Naive B cell (primary cell): ENCODE measurements at regions not wholly inside any gene's neighbourhood (a gene's known extent, or its start where the extent isn't known, plus 50 kb on each side); places are given as distances from the start of the nearest gene placed in this dataset.
"Not testable (repeated sequence)": the region's sequence is repeated elsewhere in the genome, so short reads cannot be mapped to it uniquely, and the experiment has no call there.

ENCODE experiments used
- ATAC-seq, 2 donors: fragments of 150-1000 bp; cut with Tn5 transposase; 2 replicates each; pipeline ENCODE4 v1.10.0; 2021; ENCODE audit warnings: low read depth in 2 of 2, mild to moderate bottlenecking in 2 of 2, moderate library complexity in 2 of 2
- DNase-seq: peaks from one replicate; pipeline ENCODE4 v3.0.0; 2022
- H3K27ac Mint-ChIP-seq, 6 donors: one replicate each; pipeline ENCODE4 v1.8.0; 2020 to 2022; ENCODE audit warnings: mild to moderate bottlenecking in 6 of 6, mixed read lengths in 6 of 6, moderate library complexity in 5 of 6, inconsistent platforms in 2 of 6
- H3K27me3 Mint-ChIP-seq, 3 donors: one replicate each; pipeline ENCODE4 v1.8.0; 2021 to 2022; ENCODE audit warnings: mixed read lengths in 3 of 3, mild to moderate bottlenecking in 1 of 3
- H3K36me3 Mint-ChIP-seq, 2 donors: one replicate each; pipeline ENCODE4 v1.8.0; 2020 to 2022; ENCODE audit warnings: mixed read lengths in 2 of 2, inconsistent platforms in 1 of 2, mild to moderate bottlenecking in 1 of 2
- H3K4me1 Mint-ChIP-seq, 3 donors: one replicate each; pipeline ENCODE4 v1.8.0; 2020 to 2022; ENCODE audit warnings: mixed read lengths in 3 of 3, inconsistent platforms in 1 of 3, mild to moderate bottlenecking in 1 of 3, moderate library complexity in 1 of 3
- H3K4me3 Mint-ChIP-seq, 8 donors: one replicate each; pipeline ENCODE4 v1.8.0; 2020 to 2022; ENCODE audit warnings: mild to moderate bottlenecking in 8 of 8, mixed read lengths in 8 of 8, moderate library complexity in 8 of 8, inconsistent platforms in 2 of 8
- H3K9me3 Mint-ChIP-seq, 7 donors: one replicate each; pipeline ENCODE4 v1.8.0; 2020 to 2022; ENCODE audit warnings: mixed read lengths in 7 of 7, mild to moderate bottlenecking in 5 of 7, inconsistent platforms in 2 of 7, moderate library complexity in 1 of 7

DNA sequence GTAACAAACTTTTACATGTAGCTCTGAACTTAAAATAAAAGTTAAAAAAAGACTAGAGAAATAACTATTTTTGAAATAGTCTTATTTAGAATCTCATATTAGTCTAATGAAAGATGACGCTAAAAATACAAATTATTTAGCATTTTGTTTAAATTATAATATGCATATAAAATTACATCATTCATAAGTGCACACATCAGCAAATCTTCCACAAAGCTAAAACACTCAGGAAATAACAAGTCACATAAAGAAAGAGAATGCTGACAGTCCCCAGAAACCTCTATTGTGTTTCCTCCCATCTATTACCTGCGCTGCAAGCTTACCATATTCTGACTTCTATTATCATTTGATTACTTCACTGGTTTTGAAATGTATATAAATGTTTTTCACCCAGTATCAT, 986.9 kb upstream of the SEMA6A start:
- Mint-ChIP-seq H3K36me3 (no peaks in the 10 kb centered on the region), H3K27me3 (no peaks in the 10 kb centered on the region), H3K4me1 (no peaks in the 10 kb centered on the region), H3K9me3 (no peaks in the 10 kb centered on the region), H3K27ac (no peak overlapping the region), H3K4me3 (peak overlapping the region in 1 of 8 donors; percentile 29)
- no peak for ATAC-seq
- DNase-seq: no peak

- Mint-ChIP-seq H3K27me3 (no peaks in the 10 kb centered on the region), H3K36me3 (no peaks in the 10 kb centered on the region), H3K9me3 (no peaks in the 10 kb centered on the region), H3K27ac (no peak overlapping the region), H3K4me1 (no peaks in the 10 kb centered on the region), H3K4me3 (no peak overlapping the region)
- no peak for DNase-seq
- no peak for ATAC-seq
Measured at GRCh38 chr5:117559005-117559844, 984.6 kb upstream of the SEMA6A start.

DNA sequence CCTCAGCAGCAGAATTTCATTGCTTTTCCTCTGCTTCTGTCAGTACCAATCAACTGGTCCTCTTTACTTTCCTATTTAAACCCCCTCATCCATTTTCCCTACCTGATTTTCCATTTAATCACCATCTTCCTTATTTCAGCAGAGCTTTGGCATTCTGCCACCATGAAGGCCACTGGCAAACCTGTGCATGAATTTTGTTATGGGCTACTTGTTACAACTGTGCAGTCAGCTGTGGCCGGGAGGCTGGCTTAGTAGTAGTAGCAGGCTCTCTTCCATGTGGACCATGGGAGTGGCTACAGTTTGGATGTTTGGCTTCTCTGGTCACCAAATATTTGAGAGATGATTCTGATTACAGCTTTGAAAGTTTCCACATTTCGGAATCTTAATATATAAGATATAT, 976.6 kb upstream of the SEMA6A start:
- Mint-ChIP-seq H3K27ac (no peak overlapping the region), H3K9me3 (peaks cover 0 to 4% (median 0%) of the 10 kb centered on the region in 7 donors), H3K4me1 (no peaks in the 10 kb centered on the region), H3K27me3 (no peaks in the 10 kb centered on the region), H3K4me3 (no peak overlapping the region), H3K36me3 (no peaks in the 10 kb centered on the region)
- ATAC-seq (no peak), DNase-seq (no peak)

GRCh38 chr5:117547192-117547591, 972.6 kb upstream of the SEMA6A start:
- no peaks in the 10 kb centered on the region for H3K4me1 Mint-ChIP-seq
- no peaks in the 10 kb centered on the region for H3K27me3 Mint-ChIP-seq
- peaks cover 0 to 18% (median 2%) of the 10 kb centered on the region in 7 donors for H3K9me3 Mint-ChIP-seq
- no peak overlapping the region for H3K4me3 Mint-ChIP-seq
- DNase-seq (no peak), ATAC-seq (no peak)
- H3K36me3 Mint-ChIP-seq: no peaks in the 10 kb centered on the region
- no peak overlapping the region for H3K27ac Mint-ChIP-seq

- H3K4me3 Mint-ChIP-seq: no peak overlapping the region
- no peak for ATAC-seq
- H3K4me1 Mint-ChIP-seq: no peaks in the 10 kb centered on the region
- H3K27me3 Mint-ChIP-seq: no peaks in the 10 kb centered on the region
- H3K36me3 Mint-ChIP-seq: no peaks in the 10 kb centered on the region
- peaks cover 0 to 8% (median 2%) of the 10 kb centered on the region in 7 donors for H3K9me3 Mint-ChIP-seq
- DNase-seq: no peak
- H3K27ac Mint-ChIP-seq: no peak overlapping the region
Measured at GRCh38 chr5:117539692-117540091, 965.1 kb upstream of the SEMA6A start.

- no peak for DNase-seq
- no peak for ATAC-seq
- no peak overlapping the region for H3K4me3 Mint-ChIP-seq
- H3K27ac Mint-ChIP-seq: no peak overlapping the region
- no peaks in the 10 kb centered on the region for H3K36me3 Mint-ChIP-seq
- H3K4me1 Mint-ChIP-seq: no peaks in the 10 kb centered on the region
- H3K9me3 Mint-ChIP-seq: peaks cover 0 to 5% (median 0%) of the 10 kb centered on the region in 7 donors
- H3K27me3 Mint-ChIP-seq: no peaks in the 10 kb centered on the region
Measured at GRCh38 chr5:117533792-117534191, 959.2 kb upstream of the SEMA6A start.

DNA sequence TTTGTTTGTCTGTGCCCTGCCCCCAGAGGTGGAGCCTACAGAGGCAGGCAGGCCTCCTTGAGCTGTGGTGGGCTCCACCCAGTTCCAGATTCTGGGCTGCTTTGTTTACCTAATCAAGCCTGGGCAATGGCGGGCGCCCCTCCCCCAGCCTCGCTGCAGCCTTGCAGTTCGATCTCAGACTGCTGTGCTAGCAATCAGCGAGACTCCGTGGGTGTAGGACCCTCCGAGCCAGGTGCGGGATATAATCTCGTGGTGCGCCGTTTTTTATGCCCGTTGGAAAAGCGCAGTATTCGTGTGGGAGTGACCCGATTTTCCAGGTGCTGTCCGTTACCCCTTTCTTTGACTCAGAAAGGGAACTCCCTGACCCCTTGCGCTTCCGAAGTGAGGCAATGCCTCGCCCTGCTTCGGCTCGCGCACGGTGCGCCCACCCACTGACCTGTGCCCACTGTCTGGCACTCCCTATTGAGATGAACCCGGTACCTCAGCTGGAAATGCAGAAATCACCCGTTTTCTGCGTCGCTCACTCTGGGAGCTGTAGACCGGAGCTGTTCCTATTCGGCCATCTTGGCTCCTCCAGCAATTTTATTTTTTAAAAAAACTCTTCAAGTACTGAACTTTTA, 958.5 kb upstream of the SEMA6A start:
- H3K27me3 Mint-ChIP-seq, H3K4me1 Mint-ChIP-seq: not testable (repeated sequence)

GRCh38 chr5:117519957-117520500, 945.4 kb upstream of the SEMA6A start:
- ATAC-seq: no peak
- Mint-ChIP-seq H3K4me1 (no peaks in the 10 kb centered on the region), H3K36me3 (no peaks in the 10 kb centered on the region), H3K4me3 (no peak overlapping the region), H3K27ac (no peak overlapping the region), H3K27me3 (no peaks in the 10 kb centered on the region), H3K9me3 (peaks cover 0 to 15% (median 4%) of the 10 kb centered on the region in 7 donors)
- no peak for DNase-seq

More for the DNA sequence above, 958.5 kb upstream of the SEMA6A start:
- H3K27ac Mint-ChIP-seq, H3K4me3 Mint-ChIP-seq, ATAC-seq, H3K9me3 Mint-ChIP-seq, DNase-seq, H3K36me3 Mint-ChIP-seq: not testable (repeated sequence)

DNA sequence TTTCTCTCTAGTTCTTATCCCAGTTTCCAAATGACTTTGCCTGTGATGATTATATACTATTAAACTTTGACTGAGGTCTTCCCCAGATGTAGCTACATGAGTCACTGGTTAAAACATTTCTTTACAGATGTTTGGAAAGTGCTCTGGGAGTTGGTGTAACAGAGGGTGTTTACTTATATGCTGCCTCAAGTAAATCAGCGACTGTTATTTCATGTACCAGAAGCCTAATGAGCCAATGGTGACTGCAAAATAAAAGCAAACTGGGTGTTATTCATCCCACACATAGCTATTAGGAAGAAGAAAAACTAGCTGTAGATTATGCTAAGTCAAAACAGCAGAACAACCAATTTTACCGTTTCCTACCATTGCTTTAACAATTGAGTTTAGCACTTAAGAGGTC, 929.7 kb upstream of the SEMA6A start:
- no peak overlapping the region for H3K4me3 Mint-ChIP-seq
- no peaks in the 10 kb centered on the region for H3K27me3 Mint-ChIP-seq
- DNase-seq (no peak), ATAC-seq (no peak)
- H3K4me1 Mint-ChIP-seq: no peaks in the 10 kb centered on the region
- H3K9me3 Mint-ChIP-seq: no peaks in the 10 kb centered on the region
- no peaks in the 10 kb centered on the region for H3K36me3 Mint-ChIP-seq
- H3K27ac Mint-ChIP-seq: no peak overlapping the region

GRCh38 chr5:117497601-117498000, 923.0 kb upstream of the SEMA6A start:
- Mint-ChIP-seq H3K36me3 (no peaks in the 10 kb centered on the region), H3K27ac (no peak overlapping the region), H3K4me3 (no peak overlapping the region), H3K4me1 (no peaks in the 10 kb centered on the region), H3K27me3 (no peaks in the 10 kb centered on the region), H3K9me3 (peaks cover 0 to 14% (median 4%) of the 10 kb centered on the region in 7 donors)
- ATAC-seq (no peak), DNase-seq (no peak)

DNA sequence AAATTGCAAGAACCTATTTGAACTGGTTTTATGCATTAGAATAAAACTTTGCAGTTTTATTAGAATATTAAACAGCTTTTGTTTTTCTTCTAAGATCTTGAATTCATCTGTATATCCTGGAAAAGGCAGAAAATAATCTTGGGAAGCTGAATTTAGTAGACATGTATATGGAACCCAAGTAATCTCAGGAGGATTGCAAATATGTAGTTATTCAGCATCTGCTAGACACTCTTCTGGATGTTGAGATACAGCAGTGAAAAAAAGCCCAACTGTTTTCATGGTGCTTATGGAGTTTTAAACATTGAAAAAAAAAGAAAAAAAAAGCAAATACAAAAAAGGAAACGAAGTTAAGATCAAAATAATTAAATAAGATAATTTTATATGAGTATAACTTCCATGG, 922.2 kb upstream of the SEMA6A start:
- DNase-seq (no peak), ATAC-seq (no peak)
- no peaks in the 10 kb centered on the region for H3K4me1 Mint-ChIP-seq
- H3K4me3 Mint-ChIP-seq: no peak overlapping the region
- no peaks in the 10 kb centered on the region for H3K27me3 Mint-ChIP-seq
- H3K27ac Mint-ChIP-seq: no peak overlapping the region
- peaks cover 0 to 21% (median 6%) of the 10 kb centered on the region in 7 donors for H3K9me3 Mint-ChIP-seq
- H3K36me3 Mint-ChIP-seq: no peaks in the 10 kb centered on the region

DNA sequence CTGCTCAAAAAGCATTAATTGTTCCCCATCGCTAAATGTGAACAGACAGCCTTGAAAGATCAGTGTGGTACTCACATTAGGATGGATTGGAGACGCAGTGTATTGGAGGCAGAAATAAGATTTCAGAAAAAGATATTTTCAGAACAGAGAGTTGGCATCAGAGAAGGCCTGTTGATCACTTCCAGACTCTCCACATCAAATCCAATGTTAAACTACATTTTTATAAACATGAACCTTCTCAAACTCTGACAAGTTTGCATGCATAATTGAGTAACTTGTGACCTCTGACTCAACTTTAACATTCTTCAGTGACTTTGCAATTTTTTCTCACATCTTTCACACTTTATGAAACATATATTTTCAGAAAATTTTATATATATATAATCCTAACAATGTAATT, 919.6 kb upstream of the SEMA6A start:
- DNase-seq (no peak), ATAC-seq (no peak)
- Mint-ChIP-seq H3K36me3 (no peaks in the 10 kb centered on the region), H3K27ac (no peak overlapping the region), H3K4me1 (no peaks in the 10 kb centered on the region), H3K9me3 (peaks cover 0 to 21% (median 6%) of the 10 kb centered on the region in 7 donors), H3K27me3 (no peaks in the 10 kb centered on the region), H3K4me3 (no peak overlapping the region)

- H3K9me3 Mint-ChIP-seq: peaks cover 0 to 25% (median 6%) of the 10 kb centered on the region in 7 donors
Measured at GRCh38 chr5:117488976-117489500, 914.4 kb upstream of the SEMA6A start.

GRCh38 chr5:117487556-117487955, 912.9 kb upstream of the SEMA6A start:
- no peak overlapping the region for H3K4me3 Mint-ChIP-seq
- no peaks in the 10 kb centered on the region for H3K27me3 Mint-ChIP-seq
- no peaks in the 10 kb centered on the region for H3K4me1 Mint-ChIP-seq
- peaks cover 0 to 10% (median 2%) of the 10 kb centered on the region in 7 donors for H3K9me3 Mint-ChIP-seq
- no peak for ATAC-seq
- no peak overlapping the region for H3K27ac Mint-ChIP-seq
- no peak for DNase-seq
- no peaks in the 10 kb centered on the region for H3K36me3 Mint-ChIP-seq

More at GRCh38 chr5:117488976-117489500, 914.4 kb upstream of the SEMA6A start:
- Mint-ChIP-seq H3K4me3 (peak overlapping the region in 1 of 8 donors; percentile 31), H3K4me1 (no peaks in the 10 kb centered on the region), H3K27me3 (no peaks in the 10 kb centered on the region), H3K36me3 (no peaks in the 10 kb centered on the region), H3K27ac (no peak overlapping the region)
- ATAC-seq (no peak), DNase-seq (no peak)
